ENCODE measurements at regions not wholly inside any gene's neighbourhood (a gene's known extent, or its start where the extent isn't known, plus 50 kb on each side); places are given as distances from the start of the nearest gene placed in this dataset.

GRCh38 chr12:74382983-74383382 is 154.7 kb upstream of the ATXN7L3B start:
- Histone ChIP-seq H3K4me2 (ENCODE audit: low read length) (no peak overlapping the region), H2AFZ (ENCODE audit: low read depth, low read length) (no peak overlapping the region), H3K9me3 (ENCODE audit: low read length) (no peaks in the 10 kb centered on the region), H3K9ac (ENCODE audit: low read length) (no peak overlapping the region), H3K36me3 (ENCODE audit: insufficient read depth, low read length) (no peaks in the 10 kb centered on the region), H4K20me1 (ENCODE audit: insufficient read depth) (no peaks in the 10 kb centered on the region), H3F3A (ENCODE audit: insufficient read depth, low read length, poor library complexity, severe bottlenecking) (no peaks in the 10 kb centered on the region), H3K27me3 (ENCODE audit: insufficient read depth, low read depth, low read length) (no peaks in the 10 kb centered on the region), H3K27ac (ENCODE audit: low read length) (no peak overlapping the region), H3K4me3 (ENCODE audit: low read length) (no peak overlapping the region), H3K9me2 (ENCODE audit: insufficient read depth, low read length) (no peaks in the 10 kb centered on the region), H3K79me2 (replicated peaks; ENCODE audit: insufficient read depth, low read length) (no peaks in the 10 kb centered on the region)
- TF ChIP-seq REST (IDR thresholded peaks at IDR 0.05; ENCODE audit: borderline replicate concordance) = no peak
- TF ChIP-seq POLR2AphosphoS5 (IDR thresholded peaks at IDR 0.05) = no peak
- TF ChIP-seq RAD21 (conservative IDR thresholded peaks at IDR 0.05) = no peak
- no peak for TF ChIP-seq EZH2 (IDR thresholded peaks at IDR 0.05; ENCODE audit: borderline replicate concordance, insufficient read depth, low read length, poor library complexity, severe bottlenecking)
- no peak for TF ChIP-seq EP300 (conservative IDR thresholded peaks at IDR 0.05; ENCODE audit: poor library complexity, severe bottlenecking)

- H4K20me1 ChIP-seq (ENCODE audit: insufficient read depth) = no peaks in the 10 kb centered on the region
- no peaks in the 10 kb centered on the region for H3K36me3 ChIP-seq (ENCODE audit: insufficient read depth, low read length)
- peaks cover 7% of the 10 kb centered on the region for H3K9me3 ChIP-seq (ENCODE audit: low read length)
- no peak overlapping the region for H3K27ac ChIP-seq (ENCODE audit: low read length)
- H2AFZ ChIP-seq (ENCODE audit: low read depth, low read length) = no peak overlapping the region
- TF ChIP-seq RAD21 (conservative IDR thresholded peaks at IDR 0.05) (no peak), EZH2 (IDR thresholded peaks at IDR 0.05; ENCODE audit: borderline replicate concordance, insufficient read depth, low read length, poor library complexity, severe bottlenecking) (no peak), MXI1 (conservative IDR thresholded peaks at IDR 0.05; ENCODE audit: poor library complexity, severe bottlenecking) (no peak), EP300 (conservative IDR thresholded peaks at IDR 0.05; ENCODE audit: poor library complexity, severe bottlenecking) (no peak), CTCF (IDR thresholded peaks at IDR 0.05; ENCODE audit: poor library complexity, severe bottlenecking) (no peak), TAF1 (IDR thresholded peaks at IDR 0.05; ENCODE audit: low read depth) (no peak), POLR2AphosphoS5 (IDR thresholded peaks at IDR 0.05) (no peak), SMC3 (conservative IDR thresholded peaks at IDR 0.05; ENCODE audit: poor library complexity) (no peak), REST (IDR thresholded peaks at IDR 0.05; ENCODE audit: borderline replicate concordance) (no peak)
- H3K4me2 ChIP-seq (ENCODE audit: low read length) = no peak overlapping the region
- no peaks in the 10 kb centered on the region for H3K79me2 ChIP-seq (replicated peaks; ENCODE audit: insufficient read depth, low read length)
- H3K9me2 ChIP-seq (ENCODE audit: insufficient read depth, low read length) = no peaks in the 10 kb centered on the region
- H3K27me3 ChIP-seq (ENCODE audit: insufficient read depth, low read depth, low read length) = no peaks in the 10 kb centered on the region
- H3K9ac ChIP-seq (ENCODE audit: low read length) = no peak overlapping the region
- H3F3A ChIP-seq (ENCODE audit: insufficient read depth, low read length, poor library complexity, severe bottlenecking) = no peaks in the 10 kb centered on the region
- no peak overlapping the region for H3K4me3 ChIP-seq (ENCODE audit: low read length)
Observed at GRCh38 chr12:74391283-74391682, 146.4 kb upstream of the ATXN7L3B start.

Measured in neural cell (in vitro differentiated cells).